ENCODE measurements at regions not wholly inside any gene's neighbourhood (a gene's known extent, or its start where the extent isn't known, plus 50 kb on each side); places are given as distances from the start of the nearest gene placed in this dataset.

DNA sequence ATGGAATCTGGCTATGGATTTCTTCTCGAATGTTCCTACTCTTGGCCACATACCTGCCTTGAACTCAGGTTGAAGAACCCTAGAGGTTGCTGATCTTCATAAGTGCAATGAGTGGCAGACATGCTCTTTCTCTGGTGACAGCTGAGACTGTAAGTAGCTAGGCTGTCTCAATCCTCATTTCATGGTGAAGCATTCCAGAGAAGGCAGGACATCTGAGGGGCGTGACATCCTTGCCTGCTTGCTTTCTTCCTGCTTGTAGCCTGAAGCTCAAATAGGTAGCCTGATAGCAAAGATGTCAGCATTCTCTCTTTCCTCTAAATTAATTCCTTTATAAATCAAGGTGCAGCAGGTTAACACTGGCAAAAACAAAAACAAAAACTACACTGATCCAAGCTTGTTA, 114.6 kb upstream of the MAGI3 start:
- TF ChIP-seq, protein P1, sequence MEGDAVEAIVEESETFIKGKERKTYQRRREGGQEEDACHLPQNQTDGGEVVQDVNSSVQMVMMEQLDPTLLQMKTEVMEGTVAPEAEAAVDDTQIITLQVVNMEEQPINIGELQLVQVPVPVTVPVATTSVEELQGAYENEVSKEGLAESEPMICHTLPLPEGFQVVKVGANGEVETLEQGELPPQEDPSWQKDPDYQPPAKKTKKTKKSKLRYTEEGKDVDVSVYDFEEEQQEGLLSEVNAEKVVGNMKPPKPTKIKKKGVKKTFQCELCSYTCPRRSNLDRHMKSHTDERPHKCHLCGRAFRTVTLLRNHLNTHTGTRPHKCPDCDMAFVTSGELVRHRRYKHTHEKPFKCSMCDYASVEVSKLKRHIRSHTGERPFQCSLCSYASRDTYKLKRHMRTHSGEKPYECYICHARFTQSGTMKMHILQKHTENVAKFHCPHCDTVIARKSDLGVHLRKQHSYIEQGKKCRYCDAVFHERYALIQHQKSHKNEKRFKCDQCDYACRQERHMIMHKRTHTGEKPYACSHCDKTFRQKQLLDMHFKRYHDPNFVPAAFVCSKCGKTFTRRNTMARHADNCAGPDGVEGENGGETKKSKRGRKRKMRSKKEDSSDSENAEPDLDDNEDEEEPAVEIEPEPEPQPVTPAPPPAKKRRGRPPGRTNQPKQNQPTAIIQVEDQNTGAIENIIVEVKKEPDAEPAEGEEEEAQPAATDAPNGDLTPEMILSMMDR (IDR thresholded peaks at IDR 0.05 in 4 of 5, conservative IDR thresholded peaks at IDR 0.05 in 1 of 5) = no peak
- TF ChIP-seq POLR2A (IDR thresholded peaks at IDR 0.05) = no peak
